GM23248 (cell line): ENCODE measurements at regions not wholly inside any gene's neighbourhood (a gene's known extent, or its start where the extent isn't known, plus 50 kb on each side); places are given as distances from the start of the nearest gene placed in this dataset.

Experiments
- DNase-seq: peaks from one replicate; pipeline ENCODE4 v3.0.0-alpha.2; 2015
- H2AFZ ChIP-seq: fragments of 200-600 bp; sonication (generic); 2 replicates; pipeline ENCODE4 v1.6.1; 2016; ENCODE audit warnings: antibody characterized with exemption
- H3F3A ChIP-seq: fragments of 200-600 bp; sonication (generic); 2 replicates; pipeline ENCODE4 v1.6.1; 2016; ENCODE audit warnings: mild to moderate bottlenecking, antibody characterized with exemption, mixed run types; ENCODE audit not compliant: insufficient read depth
- H3K27ac ChIP-seq: fragments of 200-600 bp; sonication (generic); 2 replicates; pipeline ENCODE4 v1.5.1; 2016; ENCODE audit warnings: mild to moderate bottlenecking
- H3K27me3 ChIP-seq: fragments of 200-600 bp; sonication (generic); replicated peaks from 2 replicates; pipeline ENCODE4 v1.6.1; 2016; ENCODE audit warnings: mild to moderate bottlenecking; ENCODE audit not compliant: insufficient read depth
- H3K36me3 ChIP-seq: fragments of 200-600 bp; sonication (generic); 2 replicates; pipeline ENCODE4 v1.6.1; 2016; ENCODE audit warnings: low read depth, mild to moderate bottlenecking
- H3K4me1 ChIP-seq: fragments of 200-600 bp; sonication (generic); 2 replicates; pipeline ENCODE4 v1.6.1; 2016; ENCODE audit warnings: mild to moderate bottlenecking; ENCODE audit not compliant: insufficient read depth
- H3K4me2 ChIP-seq: fragments of 200-600 bp; sonication (generic); one replicate; pipeline ENCODE4 v1.6.1; 2016; ENCODE audit warnings: mild to moderate bottlenecking; ENCODE audit not compliant: unreplicated experiment
- H3K4me3 ChIP-seq: fragments of 200-600 bp; sonication (generic); 2 replicates; pipeline ENCODE4 v1.5.1; 2016; ENCODE audit warnings: mild to moderate bottlenecking
- H3K79me2 ChIP-seq: fragments of 200-600 bp; sonication (generic); 2 replicates; pipeline ENCODE4 v1.6.1; 2016; ENCODE audit warnings: mild to moderate bottlenecking; ENCODE audit not compliant: insufficient read depth
- H3K9ac ChIP-seq: fragments of 200-600 bp; sonication (generic); 2 replicates; pipeline ENCODE4 v1.6.1; 2016; ENCODE audit warnings: mild to moderate bottlenecking
- H3K9me2 ChIP-seq: fragments of 200-600 bp; sonication (generic); 2 replicates; pipeline ENCODE4 v1.6.1; 2016; ENCODE audit warnings: mixed run types, mild to moderate bottlenecking, moderate library complexity; ENCODE audit not compliant: insufficient read depth
- H3K9me3 ChIP-seq: fragments of 200-600 bp; sonication (generic); one replicate; pipeline ENCODE4 v1.6.1; 2017; ENCODE audit warnings: low read depth
- H4K20me1 ChIP-seq: fragments of 200-600 bp; sonication (generic); 2 replicates; pipeline ENCODE4 v1.6.0; 2016; ENCODE audit not compliant: insufficient read depth
- EZH2 ChIP-seq: fragments of 200-600 bp; sonication (generic); IDR thresholded peaks from 2 replicates; pipeline ENCODE4 v1.6.1; 2018; ENCODE audit warnings: antibody characterized with exemption, mild to moderate bottlenecking; ENCODE audit not compliant: insufficient read depth, poor library complexity, severe bottlenecking
- EZH2phosphoT487 ChIP-seq: fragments of 200-600 bp; sonication (generic); IDR thresholded peaks from 2 replicates; pipeline ENCODE4 v1.6.1; 2018; ENCODE audit warnings: antibody characterized with exemption, moderate library complexity, mild to moderate bottlenecking, low read depth; ENCODE audit not compliant: insufficient read depth
- WGBS, 2 experiments: methylation state at CpG; one replicate each; pipeline ENCODE4 v1.1.6; 2015 to 2017; ENCODE audit warnings: low lambda C conversion rate in 2 of 2, low coverage in 1 of 2; ENCODE audit errors: missing lambda C conversion rate in 2 of 2; 5-methylcytosine and 5-hydroxymethylcytosine counted together
- in situ Hi-C: fragments of 300-500 bp; cut with MboI; formaldehyde crosslinking; loops from 2 replicates; pipeline ENCODE4 v1.15.0; 2020

- Histone ChIP-seq H3K9ac (no peak overlapping the region), H3K27me3 (no peaks in the 10 kb centered on the region), H4K20me1 (no peaks in the 10 kb centered on the region), H3K9me2 (no peaks in the 10 kb centered on the region), H2AFZ (no peak overlapping the region), H3K9me3 (no peaks in the 10 kb centered on the region), H3K4me2 (no peak overlapping the region), H3K27ac (no peak overlapping the region), H3K79me2 (no peaks in the 10 kb centered on the region), H3K36me3 (no peaks in the 10 kb centered on the region), H3F3A (no peaks in the 10 kb centered on the region), H3K4me1 (no peaks in the 10 kb centered on the region), H3K4me3 (no peak overlapping the region)
- 61 to 65% methylated on average over 3 of the region's 3 CpGs for WGBS, 2 experiments
- in situ Hi-C loops, result no loop called here
- TF ChIP-seq EZH2phosphoT487 (no peak), EZH2 (no peak)
- DNase-seq, result no peak
These were observed 244.6 kb upstream of the MGMT start for GRCh38 chr10:129222436-129222835.

- Histone ChIP-seq H3K27ac (no peak overlapping the region), H3K27me3 (no peaks in the 10 kb centered on the region), H3K9me3 (no peaks in the 10 kb centered on the region), H3K4me3 (no peak overlapping the region), H3K9ac (no peak overlapping the region), H3K36me3 (no peaks in the 10 kb centered on the region), H3K4me2 (no peak overlapping the region), H2AFZ (no peak overlapping the region), H3K79me2 (no peaks in the 10 kb centered on the region), H4K20me1 (no peaks in the 10 kb centered on the region), H3F3A (no peaks in the 10 kb centered on the region), H3K9me2 (no peaks in the 10 kb centered on the region), H3K4me1 (no peaks in the 10 kb centered on the region)
- in situ Hi-C loops, result no loop called here
- TF ChIP-seq EZH2phosphoT487 (no peak), EZH2 (no peak)
- no peak for DNase-seq
- 47 to 51% methylated on average over 4 to 6 of the region's 6 CpGs for WGBS, 2 experiments
These were observed 243.7 kb upstream of the MGMT start for GRCh38 chr10:129223363-129223762.

GRCh38 chr10:129224065-129224464 is 243.0 kb upstream of the MGMT start:
- no peak overlapping the region for H3K4me3 ChIP-seq
- WGBS, 2 experiments, result 29 to 47% methylated on average over 1 to 4 of the region's 4 CpGs
- no peaks in the 10 kb centered on the region for H3K4me1 ChIP-seq
- H3K27ac ChIP-seq, result no peak overlapping the region
- H3F3A ChIP-seq, result no peaks in the 10 kb centered on the region
- no peak overlapping the region for H3K4me2 ChIP-seq
- H3K79me2 ChIP-seq, result no peaks in the 10 kb centered on the region
- TF ChIP-seq EZH2phosphoT487, result no peak
- TF ChIP-seq EZH2, result no peak
- no peak overlapping the region for H3K9ac ChIP-seq
- H3K9me3 ChIP-seq, result no peaks in the 10 kb centered on the region
- no peaks in the 10 kb centered on the region for H3K36me3 ChIP-seq
- no peak for DNase-seq
- H3K9me2 ChIP-seq, result no peaks in the 10 kb centered on the region
- no peaks in the 10 kb centered on the region for H4K20me1 ChIP-seq
- H3K27me3 ChIP-seq, result no peaks in the 10 kb centered on the region
- in situ Hi-C loops, result no loop called here
- no peak overlapping the region for H2AFZ ChIP-seq

- Histone ChIP-seq H3K4me2 (no peak overlapping the region), H3F3A (no peaks in the 10 kb centered on the region), H2AFZ (no peak overlapping the region), H3K9ac (no peak overlapping the region), H3K4me1 (no peaks in the 10 kb centered on the region), H3K36me3 (no peaks in the 10 kb centered on the region), H4K20me1 (no peaks in the 10 kb centered on the region), H3K9me2 (no peaks in the 10 kb centered on the region), H3K9me3 (no peaks in the 10 kb centered on the region), H3K27me3 (no peaks in the 10 kb centered on the region), H3K79me2 (no peaks in the 10 kb centered on the region), H3K4me3 (no peak overlapping the region), H3K27ac (no peak overlapping the region)
- in situ Hi-C loops, result no loop called here
- no peak for DNase-seq
- 62 to 64% methylated on average over 9 of the region's 9 CpGs for WGBS, 2 experiments
- no peak for TF ChIP-seq EZH2
- no peak for TF ChIP-seq EZH2phosphoT487
These were observed 235.2 kb upstream of the MGMT start for GRCh38 chr10:129231821-129232220.
